ENCODE measurements at regions not wholly inside any gene's neighbourhood (a gene's known extent, or its start where the extent isn't known, plus 50 kb on each side); places are given as distances from the start of the nearest gene placed in this dataset.
A peak's percentile ranks its signal among the peaks of the same experiment; 100 is the strongest.

- no peak for DNase-seq
Observed at GRCh38 chr5:96340357-96340756, 92.7 kb downstream of the PCSK1 start.

GRCh38 chr5:96339862-96340261 lies 93.2 kb downstream of the PCSK1 start:
- no peak for DNase-seq

- no peak for DNase-seq
Observed at GRCh38 chr5:96338624-96339415, 94.2 kb downstream of the PCSK1 start.

- no peak for DNase-seq
Observed at GRCh38 chr5:96338091-96338490, 95.0 kb downstream of the PCSK1 start.

GRCh38 chr5:96337048-96337781 lies 95.8 kb downstream of the PCSK1 start:
- no peak for DNase-seq

GRCh38 chr5:96336351-96336985 lies 96.6 kb downstream of the PCSK1 start:
- DNase-seq: peak; percentile 76

- no peak for DNase-seq
Observed at GRCh38 chr5:96335873-96336272, 97.2 kb downstream of the PCSK1 start.

- DNase-seq: no peak
Observed at GRCh38 chr5:96333391-96333790, 99.7 kb downstream of the PCSK1 start.

GRCh38 chr5:96332535-96333366 lies 100.3 kb downstream of the PCSK1 start:
- DNase-seq: no peak

GRCh38 chr5:96331681-96332361 lies 101.2 kb downstream of the PCSK1 start:
- peak; percentile 18 for DNase-seq

GRCh38 chr5:96331210-96331609 lies 101.8 kb downstream of the PCSK1 start:
- DNase-seq: no peak

- no peak for DNase-seq
Observed at GRCh38 chr5:96330530-96331140, 102.4 kb downstream of the PCSK1 start.

GRCh38 chr5:96329886-96330529 lies 103.0 kb downstream of the PCSK1 start:
- DNase-seq: no peak

- DNase-seq: no peak
Observed at GRCh38 chr5:96329289-96329688, 103.8 kb downstream of the PCSK1 start.

- DNase-seq: no peak
Observed at GRCh38 chr5:96327722-96328121, 105.3 kb downstream of the PCSK1 start.

GRCh38 chr5:96326902-96327301 lies 106.1 kb downstream of the PCSK1 start:
- DNase-seq: no peak

- no peak for DNase-seq
Observed at GRCh38 chr5:96324708-96325107, 108.3 kb downstream of the PCSK1 start.

GRCh38 chr5:96322865-96323264 lies 110.2 kb downstream of the PCSK1 start:
- no peak for DNase-seq

GRCh38 chr5:96322217-96322616 lies 110.8 kb downstream of the PCSK1 start:
- no peak for DNase-seq

GRCh38 chr5:96321345-96321744 lies 111.7 kb downstream of the PCSK1 start:
- DNase-seq: no peak

GRCh38 chr5:96320797-96321196 lies 112.3 kb downstream of the PCSK1 start:
- no peak for DNase-seq
